PC-9 (cell line): ENCODE measurements at regions not wholly inside any gene's neighbourhood (a gene's known extent, or its start where the extent isn't known, plus 50 kb on each side); places are given as distances from the start of the nearest gene placed in this dataset.

Source experiments
- CTCF ChIP-seq: fragments of 200-600 bp; sonication (generic); conservative IDR thresholded peaks from 2 replicates; pipeline ENCODE4 v1.6.1; 2017; ENCODE audit warnings: mixed run types, antibody characterized with exemption, mild to moderate bottlenecking, moderate library complexity
- EZH2 ChIP-seq: fragments of 200-600 bp; sonication (generic); IDR thresholded peaks from 2 replicates; pipeline ENCODE4 v1.8.0; 2017; ENCODE audit warnings: antibody characterized with exemption, low read depth

- no peak for TF ChIP-seq CTCF
- TF ChIP-seq EZH2 = no peak
Measured at GRCh38 chr21:23977971-23978370, 1629.3 kb downstream of the MRPL39 start.
